AG09319 (cell line): ENCODE measurements at regions not wholly inside any gene's neighbourhood (a gene's known extent, or its start where the extent isn't known, plus 50 kb on each side); places are given as distances from the start of the nearest gene placed in this dataset.
"Not testable (repeated sequence)": the region's sequence is repeated elsewhere in the genome, so short reads cannot be mapped to it uniquely, and the experiment has no call there.

Source experiments
- DNase-seq: peaks from one replicate; pipeline ENCODE4 v3.0.0-alpha.2; 2010; ENCODE audit warnings: low read depth; ENCODE audit errors: extremely low read depth
- CTCF ChIP-seq: IDR thresholded peaks from 2 replicates; pipeline ENCODE4 v1.5.1; 2011; ENCODE audit warnings: low read depth, mild to moderate bottlenecking, inconsistent platforms, low read length, moderate library complexity

- DNase-seq: no peak
- no peak for TF ChIP-seq CTCF
Measured at GRCh38 chr7:84916161-84916560, 270.7 kb downstream of the SEMA3D start.

- no peak for DNase-seq
- TF ChIP-seq CTCF: no peak
Measured at GRCh38 chr7:84914598-84914997, 272.3 kb downstream of the SEMA3D start.

GRCh38 chr7:84913731-84914130 is 273.1 kb downstream of the SEMA3D start:
- TF ChIP-seq CTCF: no peak
- peak; percentile 1 for DNase-seq

GRCh38 chr7:84912993-84913635 is 273.7 kb downstream of the SEMA3D start:
- TF ChIP-seq CTCF: no peak
- DNase-seq: no peak

- no peak for DNase-seq
Measured at GRCh38 chr7:84912537-84912936, 274.3 kb downstream of the SEMA3D start.

GRCh38 chr7:84912018-84912417 is 274.8 kb downstream of the SEMA3D start:
- TF ChIP-seq CTCF: no peak
- no peak for DNase-seq

More at GRCh38 chr7:84912537-84912936, 274.3 kb downstream of the SEMA3D start:
- no peak for TF ChIP-seq CTCF

GRCh38 chr7:84911077-84911476 is 275.8 kb downstream of the SEMA3D start:
- no peak for DNase-seq
- TF ChIP-seq CTCF: no peak

- DNase-seq: not testable (repeated sequence)
Measured at GRCh38 chr7:84910322-84910721, 276.5 kb downstream of the SEMA3D start.
